ENCODE measurements at regions not wholly inside any gene's neighbourhood (a gene's known extent, or its start where the extent isn't known, plus 50 kb on each side); places are given as distances from the start of the nearest gene placed in this dataset.

- H3K9me3 ChIP-seq, result no peaks in the 10 kb centered on the region
- TF ChIP-seq CTCF (IDR thresholded peaks at IDR 0.05; ENCODE audit: low read depth, low read length), result no peak
- no peak for DNase-seq
- no peaks in the 10 kb centered on the region for H3K27me3 ChIP-seq
- H3K4me3 ChIP-seq (ENCODE audit: low read depth, low read length), result no peak overlapping the region
- peaks cover 18% of the 10 kb centered on the region for H3K4me1 ChIP-seq
- no peaks in the 10 kb centered on the region for H3K36me3 ChIP-seq
Observed at GRCh38 chr6:23183846-23184245, 614.5 kb downstream of the HDGFL1 start.

- Histone ChIP-seq H3K27me3 (no peaks in the 10 kb centered on the region), H3K4me3 (ENCODE audit: low read depth, low read length) (no peak overlapping the region), H3K4me1 (peaks cover 14% of the 10 kb centered on the region), H3K36me3 (no peaks in the 10 kb centered on the region), H3K9me3 (no peaks in the 10 kb centered on the region)
- no peak for TF ChIP-seq CTCF (IDR thresholded peaks at IDR 0.05; ENCODE audit: low read depth, low read length)
- no peak for DNase-seq
Observed at GRCh38 chr6:23184351-23184750, 615.0 kb downstream of the HDGFL1 start.

GRCh38 chr6:23195487-23195886 lies 626.1 kb downstream of the HDGFL1 start:
- Histone ChIP-seq H3K4me3 (ENCODE audit: low read depth, low read length) (no peak overlapping the region), H3K27me3 (no peaks in the 10 kb centered on the region), H3K9me3 (no peaks in the 10 kb centered on the region), H3K4me1 (no peaks in the 10 kb centered on the region), H3K36me3 (no peaks in the 10 kb centered on the region)
- DNase-seq, result no peak
- no peak for TF ChIP-seq CTCF (IDR thresholded peaks at IDR 0.05; ENCODE audit: low read depth, low read length)

- H3K9me3 ChIP-seq, result no peaks in the 10 kb centered on the region; the same call in 1 of the 2 replicates
- TF ChIP-seq CTCF (IDR thresholded peaks at IDR 0.05; ENCODE audit: low read depth, low read length), result no peak
- no peak overlapping the region for H3K4me3 ChIP-seq (ENCODE audit: low read depth, low read length)
- H3K27me3 ChIP-seq, result no peaks in the 10 kb centered on the region
- H3K4me1 ChIP-seq, result no peaks in the 10 kb centered on the region
- H3K36me3 ChIP-seq, result no peaks in the 10 kb centered on the region
- DNase-seq, result no peak
Observed at GRCh38 chr6:23199541-23199940, 630.2 kb downstream of the HDGFL1 start.

- Histone ChIP-seq H3K9me3 (no peaks in the 10 kb centered on the region; the same call in 1 of the 2 replicates), H3K4me1 (no peaks in the 10 kb centered on the region), H3K27me3 (no peaks in the 10 kb centered on the region), H3K4me3 (ENCODE audit: low read depth, low read length) (no peak overlapping the region), H3K36me3 (no peaks in the 10 kb centered on the region)
- no peak for DNase-seq
- TF ChIP-seq CTCF (IDR thresholded peaks at IDR 0.05; ENCODE audit: low read depth, low read length), result no peak
Observed at GRCh38 chr6:23200946-23201345, 631.6 kb downstream of the HDGFL1 start.

- Histone ChIP-seq H3K36me3 (no peaks in the 10 kb centered on the region), H3K27me3 (no peaks in the 10 kb centered on the region), H3K9me3 (no peaks in the 10 kb centered on the region; the same call in 1 of the 2 replicates), H3K4me1 (no peaks in the 10 kb centered on the region), H3K4me3 (ENCODE audit: low read depth, low read length) (no peak overlapping the region)
- no peak for DNase-seq
- no peak for TF ChIP-seq CTCF (IDR thresholded peaks at IDR 0.05; ENCODE audit: low read depth, low read length)
Observed at GRCh38 chr6:23202207-23202606, 632.8 kb downstream of the HDGFL1 start.
